OCI-LY1 (cell line): ENCODE measurements at regions not wholly inside any gene's neighbourhood (a gene's known extent, or its start where the extent isn't known, plus 50 kb on each side); places are given as distances from the start of the nearest gene placed in this dataset.

Source experiments
- H2AFZ ChIP-seq: fragments of 200-600 bp; sonication (generic), shearing (Covaris generic); 2 replicates; pipeline ENCODE4 v1.6.0; 2014; ENCODE audit warnings: antibody characterized with exemption, mild to moderate bottlenecking, low read length
- H3F3A ChIP-seq: fragments of 200-600 bp; sonication (generic), shearing (Covaris generic); 2 replicates; pipeline ENCODE4 v1.6.0; 2014; ENCODE audit warnings: mild to moderate bottlenecking, antibody characterized with exemption, low read length, moderate library complexity; ENCODE audit not compliant: insufficient read depth
- H3K27ac ChIP-seq: fragments of 200-600 bp; sonication (generic); 2 replicates; pipeline ENCODE4 v1.5.1; 2014; ENCODE audit warnings: low read length, mixed run types, mild to moderate bottlenecking, low read depth; ENCODE audit not compliant: poor library complexity, severe bottlenecking
- H3K27me3 ChIP-seq: fragments of 200-600 bp; sonication (generic); 2 replicates; pipeline ENCODE4 v1.6.0; 2014; ENCODE audit warnings: antibody characterized with exemption, mild to moderate bottlenecking, low read length, moderate library complexity; ENCODE audit not compliant: insufficient read depth
- H3K36me3 ChIP-seq: fragments of 200-600 bp; sonication (generic); 2 replicates; pipeline ENCODE4 v1.6.1; 2014; ENCODE audit warnings: mild to moderate bottlenecking, antibody characterized with exemption, low read length, moderate library complexity, mixed read lengths; ENCODE audit not compliant: insufficient read depth
- H3K4me1 ChIP-seq: fragments of 200-600 bp; sonication (generic); 2 replicates; pipeline ENCODE4 v1.5.1; 2014; ENCODE audit warnings: mild to moderate bottlenecking, low read length, moderate library complexity; ENCODE audit not compliant: insufficient read depth, severe bottlenecking
- H3K4me2 ChIP-seq: fragments of 200-600 bp; sonication (generic), shearing (Covaris generic); 2 replicates; pipeline ENCODE4 v1.6.1; 2014; ENCODE audit warnings: low read length
- H3K4me3 ChIP-seq: fragments of 200-600 bp; sonication (generic); 2 replicates; pipeline ENCODE4 v1.5.1; 2014; ENCODE audit warnings: low read length, low read depth, mild to moderate bottlenecking, mixed read lengths; ENCODE audit not compliant: poor library complexity, severe bottlenecking
- H3K79me2 ChIP-seq: fragments of 200-600 bp; shearing (Covaris generic); 2 replicates; pipeline ENCODE4 v1.6.1; 2016; ENCODE audit warnings: mixed run types, low read length, mixed read lengths; ENCODE audit not compliant: insufficient read depth
- H3K9ac ChIP-seq: fragments of 200-600 bp; sonication (generic), shearing (Covaris generic); 2 replicates; pipeline ENCODE4 v1.6.1; 2014; ENCODE audit warnings: mild to moderate bottlenecking, low read length, mixed read lengths
- H3K9me2 ChIP-seq: fragments of 200-600 bp; sonication (generic), shearing (Covaris generic); 2 replicates; pipeline ENCODE4 v1.6.1; 2014; ENCODE audit warnings: low read depth, mild to moderate bottlenecking, low read length, mixed read lengths
- H3K9me3 ChIP-seq: fragments of 200-600 bp; shearing (Covaris generic); 2 replicates; pipeline ENCODE4 v1.6.1; 2014; ENCODE audit warnings: low read length, mixed read lengths
- H4K20me1 ChIP-seq: fragments of 200-600 bp; sonication (generic), shearing (Covaris generic); 2 replicates; pipeline ENCODE4 v1.6.0; 2016; ENCODE audit warnings: mild to moderate bottlenecking, low read length; ENCODE audit not compliant: insufficient read depth
- CTCF ChIP-seq: fragments of 200-600 bp; sonication (generic), shearing (Covaris generic); IDR thresholded peaks from 2 replicates; pipeline ENCODE4 v1.5.1; 2017; ENCODE audit warnings: mild to moderate bottlenecking, antibody characterized with exemption, low read length, moderate library complexity, mixed read lengths
- EZH2 ChIP-seq: fragments of 200-600 bp; sonication (generic), shearing (Covaris generic); IDR thresholded peaks from 2 replicates; pipeline ENCODE4 v1.8.0; 2017; ENCODE audit warnings: borderline replicate concordance, mixed run types, mild to moderate bottlenecking, antibody characterized with exemption, low read length, moderate library complexity, mixed read lengths

- no peak overlapping the region for H3K4me2 ChIP-seq
- no peaks in the 10 kb centered on the region for H3K79me2 ChIP-seq
- no peaks in the 10 kb centered on the region for H3K4me1 ChIP-seq
- no peaks in the 10 kb centered on the region for H4K20me1 ChIP-seq
- no peaks in the 10 kb centered on the region for H3K9me2 ChIP-seq
- no peaks in the 10 kb centered on the region for H3K27me3 ChIP-seq
- no peaks in the 10 kb centered on the region for H3K9me3 ChIP-seq
- H3F3A ChIP-seq, result no peaks in the 10 kb centered on the region
- TF ChIP-seq EZH2, result no peak
- H3K4me3 ChIP-seq, result no peak overlapping the region
- no peak overlapping the region for H2AFZ ChIP-seq
- H3K36me3 ChIP-seq, result 0 out of 2 replicates have a peak, but pooled peaks cover 5% of the 10 kb centered on the region
- no peak overlapping the region for H3K9ac ChIP-seq
- no peak overlapping the region for H3K27ac ChIP-seq
Observed at GRCh38 chr22:49622241-49623105, 205.2 kb downstream of the BRD1 start.

GRCh38 chr22:49621601-49622210 is 206.0 kb downstream of the BRD1 start:
- no peaks in the 10 kb centered on the region for H3K27me3 ChIP-seq
- no peak for TF ChIP-seq CTCF
- TF ChIP-seq EZH2, result no peak

DNA sequence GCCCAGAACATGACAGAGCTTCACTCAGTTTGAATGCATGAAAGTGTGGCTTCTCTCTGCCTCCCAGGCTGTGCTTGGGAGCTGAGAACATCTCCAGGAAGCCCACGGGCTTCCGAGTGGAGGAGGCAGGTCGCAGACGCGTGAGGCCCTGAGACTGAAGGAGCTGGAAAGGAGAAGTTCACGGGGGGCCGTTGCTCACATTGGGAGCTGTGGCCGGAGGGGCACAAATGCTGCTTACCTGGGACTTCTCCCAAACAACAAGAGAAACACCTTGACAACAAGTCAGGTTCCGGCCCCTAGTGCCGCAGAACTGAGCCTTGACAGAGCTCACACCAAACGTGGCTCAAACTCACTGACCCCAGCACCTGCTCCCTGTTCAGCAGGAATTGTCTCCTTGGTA is 207.0 kb downstream of the BRD1 start:
- Histone ChIP-seq H3K4me2 (no peak overlapping the region), H3K4me3 (no peak overlapping the region), H3K4me1 (no peaks in the 10 kb centered on the region), H3K27me3 (no peaks in the 10 kb centered on the region), H3F3A (no peaks in the 10 kb centered on the region), H2AFZ (no peak overlapping the region), H3K9me3 (no peaks in the 10 kb centered on the region), H3K27ac (no peak overlapping the region), H3K36me3 (0 out of 2 replicates have a peak, but pooled peaks cover 5% of the 10 kb centered on the region), H3K79me2 (no peaks in the 10 kb centered on the region), H3K9ac (no peak overlapping the region), H4K20me1 (no peaks in the 10 kb centered on the region), H3K9me2 (no peaks in the 10 kb centered on the region)
- TF ChIP-seq EZH2, result no peak
- no peak for TF ChIP-seq CTCF

More at GRCh38 chr22:49621601-49622210, 206.0 kb downstream of the BRD1 start:
- H3F3A ChIP-seq, result no peaks in the 10 kb centered on the region
- H3K4me3 ChIP-seq, result no peak overlapping the region
- H3K36me3 ChIP-seq, result 0 out of 2 replicates have a peak, but pooled peaks cover 5% of the 10 kb centered on the region
- no peaks in the 10 kb centered on the region for H3K9me3 ChIP-seq
- no peaks in the 10 kb centered on the region for H4K20me1 ChIP-seq
- no peak overlapping the region for H3K27ac ChIP-seq
- no peaks in the 10 kb centered on the region for H3K4me1 ChIP-seq
- no peak overlapping the region for H2AFZ ChIP-seq
- no peak overlapping the region for H3K9ac ChIP-seq
- no peak overlapping the region for H3K4me2 ChIP-seq
- no peaks in the 10 kb centered on the region for H3K79me2 ChIP-seq
- H3K9me2 ChIP-seq, result no peaks in the 10 kb centered on the region
